ENCODE measurements at regions not wholly inside any gene's neighbourhood (a gene's known extent, or its start where the extent isn't known, plus 50 kb on each side); places are given as distances from the start of the nearest gene placed in this dataset.
"Not testable (repeated sequence)": the region's sequence is repeated elsewhere in the genome, so short reads cannot be mapped to it uniquely, and the experiment has no call there.

DNA sequence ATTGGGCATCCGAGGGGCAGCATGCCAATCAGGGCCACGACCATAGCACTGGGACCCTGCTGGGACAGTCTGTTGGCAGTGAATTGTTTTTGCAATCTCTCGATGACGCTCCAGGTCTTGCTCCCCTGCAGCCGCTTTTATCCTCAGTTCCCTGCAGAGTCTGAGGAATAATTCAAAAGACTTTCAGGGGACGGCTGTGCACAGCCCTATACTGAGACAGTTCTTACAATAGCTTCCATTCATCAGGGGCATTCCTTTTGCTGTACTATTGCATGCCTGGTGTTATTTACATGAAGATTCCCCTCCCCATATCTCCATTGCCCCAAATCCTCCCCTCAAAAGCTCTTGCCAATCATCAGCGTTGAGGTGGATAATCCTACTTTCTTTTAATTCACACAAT, 163.3 kb upstream of the WWC1 start:
- in situ Hi-C loops (cut with HindIII; ENCODE audit: low pct_ligation_motif_present, low pct_unique_long_range_greater_than_20kb, low sequenced_read_pairs) = no loop called here
- DNase-seq = no peak

DNA sequence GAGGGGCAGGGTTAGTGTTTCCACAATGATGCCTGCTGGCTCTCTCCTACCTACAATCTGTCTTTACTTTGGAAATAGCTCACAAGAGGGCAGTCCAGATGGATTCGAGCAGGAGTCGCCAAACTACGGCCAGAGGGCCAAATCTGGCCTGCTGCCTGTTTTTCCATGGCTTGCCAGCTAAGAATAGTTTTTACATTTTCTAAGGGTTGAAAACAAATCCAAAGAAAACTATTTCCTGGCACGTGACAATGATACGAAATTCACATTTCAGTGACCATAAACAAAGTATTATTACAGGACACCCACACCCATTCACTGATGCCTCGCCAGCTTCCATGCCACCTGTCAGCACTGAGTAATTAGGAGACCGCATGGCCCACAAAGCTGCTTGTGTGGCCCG, 162.9 kb upstream of the WWC1 start:
- no peak for DNase-seq
- in situ Hi-C loops (cut with HindIII; ENCODE audit: low pct_ligation_motif_present, low pct_unique_long_range_greater_than_20kb, low sequenced_read_pairs) = no loop called here

DNA sequence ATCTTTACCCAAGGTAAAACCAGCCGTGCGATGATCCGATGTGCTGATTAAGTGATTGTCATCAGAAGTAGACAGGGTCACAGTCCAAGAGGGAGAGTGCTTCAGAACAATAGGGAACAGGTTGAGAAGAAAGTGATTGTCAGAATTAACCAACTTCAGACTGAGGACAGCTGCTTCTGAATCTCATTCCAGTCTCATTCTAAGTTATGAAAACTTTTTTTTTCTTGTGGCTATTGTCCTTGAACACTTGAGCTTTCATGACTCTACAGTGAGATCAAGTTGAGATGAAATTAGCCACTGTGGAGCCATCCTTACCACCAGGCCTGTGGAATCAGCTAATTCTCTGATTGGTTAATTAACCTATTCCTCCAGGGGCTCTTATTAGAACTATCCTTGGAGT, 159.9 kb upstream of the WWC1 start:
- in situ Hi-C loops (cut with HindIII; ENCODE audit: low pct_ligation_motif_present, low pct_unique_long_range_greater_than_20kb, low sequenced_read_pairs) = no loop called here

DNA sequence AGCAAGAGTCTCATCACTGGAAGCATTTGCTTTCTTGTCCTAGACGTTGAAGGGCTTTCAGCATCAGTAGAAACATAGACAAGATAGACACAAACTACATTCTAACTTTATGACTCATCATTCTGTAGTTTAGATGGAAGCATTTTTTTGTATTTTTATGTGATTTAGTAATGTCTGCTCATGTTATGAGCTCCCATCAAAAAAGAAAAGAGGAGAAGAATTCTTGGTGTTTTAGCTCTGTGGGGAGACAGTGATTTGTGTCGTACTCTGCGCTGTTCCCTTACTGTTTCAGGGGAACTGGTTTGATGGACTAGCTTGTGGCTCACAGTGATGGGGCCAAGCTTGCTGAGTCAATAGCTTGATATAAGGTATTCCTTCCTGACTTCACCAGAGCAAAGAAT, 159.2 kb upstream of the WWC1 start:
- no peak for DNase-seq
- in situ Hi-C loops (cut with HindIII; ENCODE audit: low pct_ligation_motif_present, low pct_unique_long_range_greater_than_20kb, low sequenced_read_pairs) = no loop called here

More for the DNA sequence above, 159.9 kb upstream of the WWC1 start:
- no peak for DNase-seq

DNA sequence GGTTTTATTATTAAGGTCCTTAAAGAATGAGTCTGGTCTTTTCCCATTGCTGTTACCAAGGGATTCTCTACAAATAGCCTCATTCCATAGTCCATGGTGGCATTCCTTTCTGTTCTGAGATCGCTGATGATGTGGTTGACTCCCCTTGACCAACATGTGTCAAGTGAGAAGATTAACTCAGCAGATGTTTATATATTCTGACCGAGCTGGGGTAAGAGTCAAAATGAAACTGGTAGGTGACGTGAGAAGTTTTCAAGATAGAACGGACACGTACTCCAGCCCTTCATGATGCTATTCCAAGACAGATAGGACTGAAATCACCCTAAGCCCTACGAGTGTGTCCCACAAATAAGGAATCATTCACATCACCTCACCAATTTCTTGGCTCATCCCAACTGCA, 155.5 kb upstream of the WWC1 start:
- no peak for DNase-seq
- in situ Hi-C loops (cut with HindIII; ENCODE audit: low pct_ligation_motif_present, low pct_unique_long_range_greater_than_20kb, low sequenced_read_pairs) = no loop called here

DNA sequence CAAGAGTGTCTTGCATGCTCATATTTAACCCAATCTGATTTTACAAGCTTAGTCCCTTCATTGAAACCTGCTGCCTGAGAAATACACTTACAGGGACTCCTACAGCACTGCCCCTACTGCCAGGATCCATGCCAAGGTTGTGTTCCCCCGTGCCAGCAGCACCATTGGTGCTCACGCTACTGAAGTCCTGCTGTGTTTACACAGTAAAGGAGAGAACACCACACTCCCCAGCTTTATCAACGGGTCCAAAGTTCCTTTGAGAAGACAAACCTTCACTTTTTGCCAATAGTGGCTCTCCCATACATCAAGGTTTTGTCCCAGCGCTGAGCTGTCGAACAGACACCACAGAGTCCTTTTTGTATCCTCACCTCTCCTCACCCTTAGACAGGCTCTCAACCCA, 155.1 kb upstream of the WWC1 start:
- in situ Hi-C loops (cut with HindIII; ENCODE audit: low pct_ligation_motif_present, low pct_unique_long_range_greater_than_20kb, low sequenced_read_pairs) = no loop called here
- DNase-seq = no peak

DNA sequence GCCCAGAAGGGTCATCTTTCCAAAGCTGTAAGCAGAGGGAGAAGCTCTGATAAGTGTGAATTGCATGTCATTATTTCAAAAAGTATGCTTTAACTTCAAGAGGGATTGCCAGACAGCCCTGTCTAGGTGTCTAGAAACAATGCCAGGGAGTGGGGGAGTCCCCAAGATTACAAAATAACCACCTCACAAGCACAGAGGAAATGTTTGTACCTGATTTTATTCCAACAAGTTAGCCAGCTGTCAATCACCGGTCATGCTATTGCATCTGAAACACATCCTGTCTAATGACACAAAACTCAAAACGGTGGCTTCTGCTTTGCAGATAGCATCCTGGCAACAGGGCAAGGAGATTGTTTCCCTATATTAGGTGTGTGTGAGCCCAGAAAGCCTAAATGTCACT, 154.2 kb upstream of the WWC1 start:
- in situ Hi-C loops (cut with HindIII; ENCODE audit: low pct_ligation_motif_present, low pct_unique_long_range_greater_than_20kb, low sequenced_read_pairs) = no loop called here
- no peak for DNase-seq

DNA sequence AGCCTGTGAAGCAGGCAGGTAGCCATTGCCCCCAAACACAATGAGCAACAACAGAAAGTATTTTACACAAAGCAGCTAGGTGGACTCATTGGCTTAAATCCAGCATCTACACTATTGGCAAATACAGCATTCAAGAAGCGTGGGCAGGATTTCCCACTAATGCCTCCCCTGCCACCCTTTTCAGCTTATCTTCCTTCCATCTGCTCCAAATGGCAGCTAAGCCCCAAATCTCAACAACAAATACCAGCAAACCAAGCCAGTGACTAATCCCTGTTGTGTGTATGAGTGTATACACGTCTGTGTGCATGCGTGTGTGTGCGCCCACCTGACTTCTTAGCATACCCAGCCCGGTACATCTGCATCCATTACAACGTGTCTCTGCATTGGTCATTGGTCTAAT, 151.2 kb upstream of the WWC1 start:
- in situ Hi-C loops (cut with HindIII; ENCODE audit: low pct_ligation_motif_present, low pct_unique_long_range_greater_than_20kb, low sequenced_read_pairs) = no loop called here
- no peak for DNase-seq

DNA sequence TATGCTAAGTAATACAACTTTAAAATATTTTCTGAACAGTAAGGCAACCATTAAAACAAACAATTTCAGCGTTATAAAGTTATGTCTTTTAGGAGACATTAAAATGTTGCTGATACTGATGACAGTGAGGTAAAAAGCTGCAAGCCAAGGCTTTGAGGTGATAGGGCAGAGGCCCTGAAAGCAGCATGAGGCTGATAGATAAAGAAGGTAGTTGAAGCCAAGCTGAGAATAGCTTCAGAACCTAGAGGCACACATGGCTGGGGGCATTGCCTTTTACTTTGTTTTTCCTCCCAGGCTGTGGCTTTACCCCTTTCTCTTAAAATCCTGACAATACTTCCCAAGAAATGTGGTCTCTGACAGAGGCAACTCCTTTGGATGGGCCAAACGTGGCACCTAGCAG, 149.0 kb upstream of the WWC1 start:
- no peak for DNase-seq
- in situ Hi-C loops (cut with HindIII; ENCODE audit: low pct_ligation_motif_present, low pct_unique_long_range_greater_than_20kb, low sequenced_read_pairs) = no loop called here

DNA sequence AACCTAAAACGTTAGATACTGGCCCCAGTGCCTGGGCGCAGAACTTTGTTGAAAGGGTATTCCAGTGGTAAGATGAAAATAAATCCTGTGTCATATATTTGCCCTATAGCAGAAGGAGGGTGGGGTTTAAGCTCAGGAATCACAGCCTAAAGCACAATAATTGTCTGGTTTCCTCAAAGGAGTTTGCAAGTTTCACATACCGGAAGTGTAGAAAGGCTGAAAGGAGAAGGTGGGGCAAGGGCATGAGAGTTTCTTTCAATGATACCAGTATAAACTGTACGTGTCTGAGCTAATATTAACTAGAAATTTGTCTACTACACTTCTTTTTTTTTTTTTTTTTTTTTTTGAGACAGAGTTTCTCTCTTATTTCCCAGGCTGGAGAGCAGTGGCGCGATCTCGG, 147.9 kb upstream of the WWC1 start:
- DNase-seq; in situ Hi-C loops (cut with HindIII; ENCODE audit: low pct_ligation_motif_present, low pct_unique_long_range_greater_than_20kb, low sequenced_read_pairs): not testable (repeated sequence)

DNA sequence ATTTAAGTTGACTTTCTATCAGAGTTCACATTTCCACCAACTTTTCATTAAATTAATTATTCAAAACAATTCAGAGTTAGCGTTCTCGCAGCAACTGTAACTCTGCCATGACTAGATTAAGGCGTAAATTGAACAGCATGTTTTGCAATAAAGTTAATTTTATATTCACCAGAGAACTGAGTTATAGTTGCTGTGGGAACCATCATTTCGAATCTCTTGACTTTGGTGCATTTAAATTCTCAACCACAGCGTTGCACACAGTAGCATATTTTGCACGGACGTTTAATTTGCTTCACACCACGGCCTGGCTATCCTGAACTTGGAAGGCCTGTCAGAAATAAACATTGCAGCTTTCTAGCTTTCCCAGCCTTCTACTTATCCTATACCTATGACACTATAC, 144.3 kb upstream of the WWC1 start:
- no peak for DNase-seq
- in situ Hi-C loops (cut with HindIII; ENCODE audit: low pct_ligation_motif_present, low pct_unique_long_range_greater_than_20kb, low sequenced_read_pairs) = no loop called here

DNA sequence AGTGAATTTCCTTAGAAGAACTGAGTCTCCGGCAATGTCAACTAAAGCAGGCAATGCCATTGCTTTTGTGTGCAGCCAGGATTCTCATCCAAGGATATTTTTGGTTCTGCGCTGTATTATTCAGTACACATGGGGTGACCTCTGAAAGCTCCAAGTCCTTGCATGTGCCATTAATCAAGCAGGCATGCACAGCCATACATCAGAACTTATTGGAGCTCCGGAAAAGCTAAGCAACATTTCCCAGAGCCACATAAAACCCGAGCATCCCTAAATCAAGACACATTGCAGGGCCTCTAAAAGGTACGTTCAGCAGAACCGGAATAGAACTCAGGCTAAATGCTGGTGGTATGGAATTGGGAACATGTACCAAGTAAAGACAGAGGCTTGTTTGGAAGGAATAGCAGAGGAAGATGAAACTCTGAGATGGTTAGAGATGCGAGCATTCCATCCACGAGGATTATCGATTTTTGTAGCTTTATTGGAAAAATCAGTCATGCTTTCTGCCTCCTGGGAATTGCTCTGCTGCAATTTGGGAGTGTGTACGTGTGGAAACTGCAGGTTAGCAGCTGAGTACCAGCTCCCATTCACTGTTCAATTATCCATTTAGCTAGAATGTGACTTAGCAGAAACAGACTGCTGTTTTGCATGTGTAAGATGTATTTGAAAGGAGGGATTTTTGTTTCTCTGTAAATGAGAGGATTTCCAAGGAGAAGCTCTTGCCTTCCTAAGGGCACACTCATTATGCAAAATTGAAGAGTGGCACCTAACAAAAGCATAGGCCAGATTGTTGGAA, 143.7 kb upstream of the WWC1 start:
- DNase-seq = no peak
- in situ Hi-C loops (cut with HindIII; ENCODE audit: low pct_ligation_motif_present, low pct_unique_long_range_greater_than_20kb, low sequenced_read_pairs) = no loop called here

DNA sequence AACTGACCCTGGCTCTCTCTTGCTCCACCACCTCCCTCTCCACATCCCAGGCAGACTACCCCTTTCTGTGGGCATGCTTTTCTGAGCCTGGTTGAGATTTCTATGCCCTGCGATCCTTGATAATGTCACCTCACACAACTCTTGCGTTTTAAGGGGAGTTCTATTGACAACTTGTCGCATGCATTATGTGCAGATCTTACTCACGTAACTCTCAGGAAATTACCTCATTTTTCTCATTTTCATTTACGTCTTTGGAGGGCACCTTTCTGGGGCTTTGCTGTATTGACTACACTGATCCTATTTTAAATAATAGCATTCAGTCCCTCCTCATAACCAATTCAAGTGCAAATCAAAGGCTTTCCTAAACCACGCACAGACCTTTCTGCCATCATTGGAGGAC, 140.4 kb upstream of the WWC1 start:
- in situ Hi-C loops (cut with HindIII; ENCODE audit: low pct_ligation_motif_present, low pct_unique_long_range_greater_than_20kb, low sequenced_read_pairs) = no loop called here
- no peak for DNase-seq

DNA sequence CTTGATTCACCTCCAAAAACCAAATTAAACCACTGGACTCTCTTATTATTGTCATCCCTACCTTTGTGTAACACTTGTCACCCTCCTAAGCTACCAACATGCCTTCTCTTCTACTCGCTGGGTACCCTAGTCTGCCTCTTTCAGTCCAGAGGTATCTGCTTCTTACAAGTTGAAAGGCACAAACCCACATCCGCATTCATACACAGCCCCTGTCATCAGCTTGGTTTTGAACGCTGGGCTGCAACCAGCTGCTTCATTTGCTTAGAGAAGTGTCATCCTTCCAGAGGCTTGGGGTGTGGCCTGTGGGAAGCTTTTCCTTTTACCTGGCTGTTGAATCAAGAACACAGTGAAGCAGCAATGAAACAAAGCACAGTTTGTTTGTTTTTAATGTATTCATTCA, 138.8 kb upstream of the WWC1 start:
- no peak for DNase-seq
- in situ Hi-C loops (cut with HindIII; ENCODE audit: low pct_ligation_motif_present, low pct_unique_long_range_greater_than_20kb, low sequenced_read_pairs) = no loop called here

DNA sequence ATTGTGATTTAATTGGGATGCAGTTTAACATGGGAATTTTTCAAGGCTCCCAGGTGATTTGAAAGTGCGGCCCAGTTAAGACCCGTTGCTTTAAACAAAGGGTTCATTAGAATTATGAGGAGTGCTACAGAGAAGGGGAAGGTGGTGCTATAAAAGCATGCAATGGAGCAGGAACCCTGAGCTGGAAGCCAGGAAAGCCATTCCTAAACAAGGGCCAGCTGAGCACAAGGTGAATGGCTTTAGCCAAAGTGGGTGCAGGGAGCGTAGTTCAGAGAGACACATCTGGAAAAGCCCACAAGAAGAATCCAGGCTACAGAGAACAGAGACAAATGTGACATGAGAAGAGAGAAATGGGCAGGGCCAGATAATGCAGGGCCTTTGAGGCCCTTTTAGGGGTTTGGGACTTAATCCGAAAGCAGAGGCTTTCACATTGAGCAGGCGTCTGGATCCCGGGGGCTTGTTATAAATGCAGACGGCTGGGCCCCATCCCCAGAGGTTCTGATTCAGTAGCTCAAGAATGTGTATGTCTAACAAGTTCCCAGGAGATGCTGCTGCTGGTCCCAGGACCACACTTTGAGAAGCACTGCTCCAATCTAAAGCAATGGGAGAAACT, 138.1 kb upstream of the WWC1 start:
- no peak for DNase-seq
- in situ Hi-C loops (cut with HindIII; ENCODE audit: low pct_ligation_motif_present, low pct_unique_long_range_greater_than_20kb, low sequenced_read_pairs) = no loop called here

DNA sequence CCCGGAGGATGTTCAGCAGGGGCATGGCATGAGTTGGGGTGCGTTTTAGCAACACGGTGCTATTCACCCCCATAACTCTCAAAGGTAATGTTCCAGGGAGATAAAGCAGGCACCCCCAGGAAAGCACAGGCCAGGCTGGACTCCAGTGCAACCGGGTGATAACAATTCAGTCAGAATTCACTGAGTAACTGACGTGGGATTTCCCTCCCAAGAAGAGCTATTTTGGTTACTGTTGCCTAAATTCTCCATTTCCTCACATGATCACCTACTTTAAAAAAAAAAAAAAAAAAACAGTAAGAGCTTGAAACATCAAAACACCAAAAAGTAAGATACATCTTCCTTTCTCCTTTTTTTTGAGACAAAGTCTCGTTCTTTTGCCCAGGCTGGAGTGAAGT, 137.6 kb upstream of the WWC1 start:
- in situ Hi-C loops (cut with HindIII; ENCODE audit: low pct_ligation_motif_present, low pct_unique_long_range_greater_than_20kb, low sequenced_read_pairs) = no loop called here
- no peak for DNase-seq

DNA sequence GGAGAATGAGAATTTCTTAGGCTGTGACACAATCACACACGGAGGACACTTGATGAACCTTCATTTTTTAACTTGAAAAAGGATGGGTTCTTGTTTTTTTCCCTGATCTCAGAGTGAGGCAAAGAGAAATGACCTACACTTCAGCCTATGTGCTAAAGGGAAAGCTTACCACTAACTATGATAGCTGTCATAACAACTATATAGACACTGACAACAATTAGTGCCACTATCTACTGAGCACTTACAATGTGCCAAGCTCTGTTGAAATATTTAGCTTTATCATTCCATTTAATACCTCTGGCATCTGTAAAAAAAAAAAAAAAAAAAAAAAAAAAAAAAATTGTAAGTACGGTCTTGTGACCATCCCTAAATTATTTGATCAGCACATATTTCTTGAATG, 135.9 kb upstream of the WWC1 start:
- DNase-seq = no peak
- in situ Hi-C loops (cut with HindIII; ENCODE audit: low pct_ligation_motif_present, low pct_unique_long_range_greater_than_20kb, low sequenced_read_pairs) = no loop called here

DNA sequence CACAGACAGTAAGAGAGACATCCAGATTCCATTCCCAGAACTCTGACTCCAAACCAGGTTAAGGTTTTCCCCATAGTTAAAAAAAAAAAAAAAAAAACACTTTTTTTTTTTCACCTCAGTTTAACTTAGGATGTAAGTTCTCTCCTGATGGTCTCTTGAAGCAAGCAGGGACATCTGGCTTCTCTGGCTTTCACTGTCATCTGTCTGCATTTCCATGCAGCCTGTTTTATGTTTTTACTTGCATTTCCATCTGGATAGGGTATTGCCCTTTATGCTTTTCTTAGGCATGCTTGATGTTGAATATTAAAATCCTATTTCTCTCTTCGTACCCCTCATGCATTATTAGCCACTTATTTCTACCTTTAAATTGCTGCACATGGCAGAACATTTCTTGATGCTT, 135.3 kb upstream of the WWC1 start:
- in situ Hi-C loops (cut with HindIII; ENCODE audit: low pct_ligation_motif_present, low pct_unique_long_range_greater_than_20kb, low sequenced_read_pairs) = no loop called here
- DNase-seq = no peak

DNA sequence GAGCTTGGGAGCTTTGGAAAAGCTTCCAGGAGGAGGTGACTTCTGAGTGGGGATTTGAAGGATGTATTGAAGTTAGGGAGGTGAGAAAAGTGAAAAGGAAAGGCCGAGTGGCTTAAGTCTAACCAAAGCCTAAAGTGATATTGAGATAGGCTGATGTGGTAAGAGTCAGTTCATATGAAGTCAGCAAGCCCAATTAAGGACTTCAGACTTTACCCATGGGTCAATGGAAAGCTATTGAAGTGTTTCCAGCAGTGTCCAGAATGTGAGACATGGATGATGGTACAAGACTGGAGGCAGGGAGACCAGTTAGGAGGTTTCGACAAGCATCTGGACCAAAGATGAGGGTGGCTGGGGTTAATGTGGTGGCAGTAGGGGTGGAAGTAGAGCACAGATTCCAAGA, 134.3 kb upstream of the WWC1 start:
- DNase-seq = no peak
- in situ Hi-C loops (cut with HindIII; ENCODE audit: low pct_ligation_motif_present, low pct_unique_long_range_greater_than_20kb, low sequenced_read_pairs) = no loop called here

DNA sequence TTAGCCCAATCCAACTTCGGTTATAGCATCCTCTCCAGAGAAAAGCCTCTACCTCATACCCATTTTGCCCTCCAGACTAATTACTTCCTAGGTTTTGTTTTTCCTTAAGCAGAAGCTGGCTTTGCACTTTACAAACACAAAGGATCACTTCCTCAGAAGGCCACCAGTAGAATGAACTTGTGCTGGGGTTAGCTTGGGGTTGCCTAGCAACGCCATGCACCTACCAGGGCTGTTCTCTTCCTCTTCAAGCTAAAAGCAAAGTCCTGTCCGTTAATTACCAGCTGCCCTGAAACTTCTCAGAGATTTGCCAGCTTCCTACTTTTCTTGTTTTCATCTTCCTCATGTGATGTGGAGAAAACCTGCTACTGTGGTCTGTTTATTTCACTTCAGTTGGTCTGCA, 132.0 kb upstream of the WWC1 start:
- in situ Hi-C loops (cut with HindIII; ENCODE audit: low pct_ligation_motif_present, low pct_unique_long_range_greater_than_20kb, low sequenced_read_pairs) = no loop called here
- no peak for DNase-seq
